ENCODE measurements at regions not wholly inside any gene's neighbourhood (a gene's known extent, or its start where the extent isn't known, plus 50 kb on each side); places are given as distances from the start of the nearest gene placed in this dataset.

- DNase-seq (ENCODE audit: low read depth, low spot score), result peak; percentile 73
Observed at GRCh38 chr12:24415934-24416333, 466.5 kb upstream of the SOX5 start.

GRCh38 chr12:24414480-24414879 lies 465.0 kb upstream of the SOX5 start:
- no peak for DNase-seq (ENCODE audit: low read depth, low spot score)

GRCh38 chr12:24411948-24412347 lies 462.5 kb upstream of the SOX5 start:
- no peak for DNase-seq (ENCODE audit: low read depth, low spot score)

- no peak for DNase-seq (ENCODE audit: low read depth, low spot score)
Observed at GRCh38 chr12:24409868-24410267, 460.4 kb upstream of the SOX5 start.

GRCh38 chr12:24408305-24408704 lies 458.8 kb upstream of the SOX5 start:
- DNase-seq (ENCODE audit: low read depth, low spot score), result no peak

GRCh38 chr12:24407884-24408283 lies 458.4 kb upstream of the SOX5 start:
- no peak for DNase-seq (ENCODE audit: low read depth, low spot score)

GRCh38 chr12:24404086-24404815 lies 454.8 kb upstream of the SOX5 start:
- no peak for DNase-seq (ENCODE audit: low read depth, low spot score)

GRCh38 chr12:24400533-24400932 lies 451.1 kb upstream of the SOX5 start:
- no peak for DNase-seq (ENCODE audit: low read depth, low spot score)

- DNase-seq (ENCODE audit: low read depth, low spot score), result no peak
Observed at GRCh38 chr12:24398605-24399004, 449.1 kb upstream of the SOX5 start.

- DNase-seq (ENCODE audit: low read depth, low spot score), result no peak
Observed at GRCh38 chr12:24396224-24396623, 446.8 kb upstream of the SOX5 start.

GRCh38 chr12:24394246-24394645 lies 444.8 kb upstream of the SOX5 start:
- no peak for DNase-seq (ENCODE audit: low read depth, low spot score)

- no peak for DNase-seq (ENCODE audit: low read depth, low spot score)
Observed at GRCh38 chr12:24393071-24393470, 443.6 kb upstream of the SOX5 start.

- DNase-seq (ENCODE audit: low read depth, low spot score), result no peak
Observed at GRCh38 chr12:24389394-24389793, 439.9 kb upstream of the SOX5 start.

GRCh38 chr12:24387381-24387780 lies 437.9 kb upstream of the SOX5 start:
- DNase-seq (ENCODE audit: low read depth, low spot score), result no peak

GRCh38 chr12:24386836-24387235 lies 437.4 kb upstream of the SOX5 start:
- no peak for DNase-seq (ENCODE audit: low read depth, low spot score)

- no peak for DNase-seq (ENCODE audit: low read depth, low spot score)
Observed at GRCh38 chr12:24381790-24382189, 432.3 kb upstream of the SOX5 start.

- DNase-seq (ENCODE audit: low read depth, low spot score), result peak; percentile 6
Observed at GRCh38 chr12:24379861-24380521, 430.5 kb upstream of the SOX5 start.

GRCh38 chr12:24379433-24379832 lies 430.0 kb upstream of the SOX5 start:
- DNase-seq (ENCODE audit: low read depth, low spot score), result peak; percentile 22

- DNase-seq (ENCODE audit: low read depth, low spot score), result peak; percentile 3
Observed at GRCh38 chr12:24378548-24379407, 429.3 kb upstream of the SOX5 start.

- no peak for DNase-seq (ENCODE audit: low read depth, low spot score)
Observed at GRCh38 chr12:24374452-24374851, 425.0 kb upstream of the SOX5 start.

- no peak for DNase-seq (ENCODE audit: low read depth, low spot score)
Observed at GRCh38 chr12:24373004-24373403, 423.5 kb upstream of the SOX5 start.

GRCh38 chr12:24366514-24366913 lies 417.0 kb upstream of the SOX5 start:
- DNase-seq (ENCODE audit: low read depth, low spot score), result no peak

Data from ELF-1 (cell line).